HG02610 (cell line): ENCODE measurements at regions not wholly inside any gene's neighbourhood (a gene's known extent, or its start where the extent isn't known, plus 50 kb on each side); places are given as distances from the start of the nearest gene placed in this dataset.
"Not testable (repeated sequence)": the region's sequence is repeated elsewhere in the genome, so short reads cannot be mapped to it uniquely, and the experiment has no call there.

Source experiments
- ATAC-seq: cut with Tn5 transposase; IDR thresholded peaks from one replicate; pipeline ENCODE4 v1.9.1; 2021; ENCODE audit warnings: mild to moderate bottlenecking, moderate library complexity; ENCODE audit not compliant: unreplicated experiment

- ATAC-seq: no peak
Measured at GRCh38 chr12:42932936-42933335, 343.4 kb upstream of the PRICKLE1 start.

- no peak for ATAC-seq
Measured at GRCh38 chr12:42926232-42926631, 336.7 kb upstream of the PRICKLE1 start.

GRCh38 chr12:42924482-42924881 lies 334.9 kb upstream of the PRICKLE1 start:
- no peak for ATAC-seq

GRCh38 chr12:42923583-42923982 lies 334.0 kb upstream of the PRICKLE1 start:
- ATAC-seq: no peak

- no peak for ATAC-seq
Measured at GRCh38 chr12:42923156-42923555, 333.6 kb upstream of the PRICKLE1 start.

- ATAC-seq: no peak
Measured at GRCh38 chr12:42922505-42922850, 332.9 kb upstream of the PRICKLE1 start.

GRCh38 chr12:42921741-42922504 lies 332.4 kb upstream of the PRICKLE1 start:
- no peak for ATAC-seq

GRCh38 chr12:42919691-42920090 lies 330.1 kb upstream of the PRICKLE1 start:
- ATAC-seq: no peak

- no peak for ATAC-seq
Measured at GRCh38 chr12:42918443-42918842, 328.9 kb upstream of the PRICKLE1 start.

- no peak for ATAC-seq
Measured at GRCh38 chr12:42916143-42916542, 326.6 kb upstream of the PRICKLE1 start.

- no peak for ATAC-seq
Measured at GRCh38 chr12:42915426-42915825, 325.9 kb upstream of the PRICKLE1 start.

GRCh38 chr12:42912367-42912766 lies 322.8 kb upstream of the PRICKLE1 start:
- ATAC-seq: no peak

GRCh38 chr12:42910656-42911055 lies 321.1 kb upstream of the PRICKLE1 start:
- ATAC-seq: no peak

- ATAC-seq: no peak
Measured at GRCh38 chr12:42908712-42909111, 319.2 kb upstream of the PRICKLE1 start.

- ATAC-seq: not testable (repeated sequence)
Measured at GRCh38 chr12:42906801-42907200, 317.3 kb upstream of the PRICKLE1 start.

GRCh38 chr12:42905419-42905705 lies 315.8 kb upstream of the PRICKLE1 start:
- no peak for ATAC-seq

GRCh38 chr12:42904683-42905418 lies 315.3 kb upstream of the PRICKLE1 start:
- no peak for ATAC-seq

- no peak for ATAC-seq
Measured at GRCh38 chr12:42903736-42904135, 314.2 kb upstream of the PRICKLE1 start.

- ATAC-seq: no peak
Measured at GRCh38 chr12:42902001-42902400, 312.5 kb upstream of the PRICKLE1 start.

GRCh38 chr12:42893803-42894202 lies 304.3 kb upstream of the PRICKLE1 start:
- ATAC-seq: no peak

- ATAC-seq: no peak
Measured at GRCh38 chr12:42892702-42893551, 303.4 kb upstream of the PRICKLE1 start.

GRCh38 chr12:42887657-42888056 lies 298.1 kb upstream of the PRICKLE1 start:
- no peak for ATAC-seq
